H9 (cell line): ENCODE measurements at regions not wholly inside any gene's neighbourhood (a gene's known extent, or its start where the extent isn't known, plus 50 kb on each side); places are given as distances from the start of the nearest gene placed in this dataset.
A peak's percentile ranks its signal among the peaks of the same experiment; 100 is the strongest.

ENCODE experiments used
- DNase-seq: peaks from one replicate; pipeline ENCODE4 v3.0.0-alpha.2; 2017
- H2AFZ ChIP-seq: one replicate; pipeline ENCODE4 v1.6.1; 2013; ENCODE audit warnings: mild to moderate bottlenecking, low read length, control low read depth, moderate library complexity
- H2AK5ac ChIP-seq: 2 replicates; pipeline ENCODE4 v1.6.1; 2013; ENCODE audit warnings: low read length, control low read depth, mixed read lengths; ENCODE audit not compliant: insufficient read length
- H2BK120ac ChIP-seq: one replicate; pipeline ENCODE4 v1.6.1; 2013; ENCODE audit warnings: low read depth, mild to moderate bottlenecking, low read length, control low read depth, inconsistent platforms; ENCODE audit not compliant: poor library complexity, severe bottlenecking
- H2BK12ac ChIP-seq: 2 replicates; pipeline ENCODE4 v1.6.1; 2013; ENCODE audit warnings: low read length, control low read depth, mixed read lengths, low read depth; ENCODE audit not compliant: insufficient read length
- H2BK15ac ChIP-seq: 2 replicates; pipeline ENCODE4 v1.6.1; 2013; ENCODE audit warnings: low read depth, low read length, control low read depth
- H2BK20ac ChIP-seq: one replicate; pipeline ENCODE4 v1.6.1; 2013; ENCODE audit warnings: low read depth, mild to moderate bottlenecking, low read length, control low read depth, inconsistent platforms; ENCODE audit not compliant: poor library complexity, severe bottlenecking
- H2BK5ac ChIP-seq: 2 replicates; pipeline ENCODE4 v1.6.1; 2013; ENCODE audit warnings: low read length, control low read depth, mixed read lengths; ENCODE audit not compliant: insufficient read length
- H3K14ac ChIP-seq: 2 replicates; pipeline ENCODE4 v1.6.1; 2013; ENCODE audit warnings: low read length, control low read depth; ENCODE audit not compliant: insufficient read depth
- H3K18ac ChIP-seq: 2 replicates; pipeline ENCODE4 v1.6.1; 2013; ENCODE audit warnings: low read depth, mild to moderate bottlenecking, mixed read lengths, low read length, control low read depth; ENCODE audit not compliant: insufficient read length
- H3K23ac ChIP-seq: 2 replicates; pipeline ENCODE4 v1.6.1; 2013; ENCODE audit warnings: low read length, control low read depth, mixed read lengths, low read depth; ENCODE audit not compliant: insufficient read length
- H3K23me2 ChIP-seq: 2 replicates; pipeline ENCODE4 v1.6.1; 2013; ENCODE audit warnings: low read depth, mild to moderate bottlenecking, mixed read lengths, low read length, control low read depth; ENCODE audit not compliant: insufficient read length, poor library complexity, severe bottlenecking
- H3K27ac ChIP-seq: 2 replicates; pipeline ENCODE4 v1.5.1; 2013; ENCODE audit warnings: low read length, control low read depth, mixed read lengths, low read depth; ENCODE audit not compliant: insufficient read length
- H3K27me3 ChIP-seq: 2 replicates; pipeline ENCODE4 v1.6.1; 2013; ENCODE audit warnings: low read length, control low read depth, inconsistent platforms; ENCODE audit not compliant: insufficient read depth
- H3K4ac ChIP-seq: 2 replicates; pipeline ENCODE4 v1.6.1; 2013; ENCODE audit warnings: low read depth, mild to moderate bottlenecking, control low read depth, inconsistent platforms, low read length, moderate library complexity
- H3K4me1 ChIP-seq: 2 replicates; pipeline ENCODE4 v1.6.1; 2013; ENCODE audit warnings: low read length, control low read depth, inconsistent platforms; ENCODE audit not compliant: insufficient read depth
- H3K4me2 ChIP-seq: 2 replicates; pipeline ENCODE4 v1.6.1; 2013; ENCODE audit warnings: low read length, control low read depth, mixed read lengths; ENCODE audit not compliant: insufficient read length, insufficient read depth
- H3K56ac ChIP-seq: 2 replicates; pipeline ENCODE4 v1.6.1; 2013; ENCODE audit warnings: low read depth, mild to moderate bottlenecking, mixed read lengths, low read length, control low read depth; ENCODE audit not compliant: insufficient read length
- H3K79me1 ChIP-seq: 2 replicates; pipeline ENCODE4 v1.6.1; 2013; ENCODE audit warnings: low read depth, mild to moderate bottlenecking, moderate library complexity, low read length, control low read depth, inconsistent platforms; ENCODE audit not compliant: insufficient read depth, poor library complexity, severe bottlenecking
- H3K79me2 ChIP-seq: 2 replicates; pipeline ENCODE4 v1.6.1; 2013; ENCODE audit warnings: low read length, control low read depth, inconsistent platforms; ENCODE audit not compliant: insufficient read depth
- H3K9ac ChIP-seq: 2 replicates; pipeline ENCODE4 v1.6.1; 2013; ENCODE audit warnings: low read length, control low read depth, mixed read lengths; ENCODE audit not compliant: insufficient read length; ENCODE audit errors: extremely low read depth
- H3K9me3 ChIP-seq: one replicate; pipeline ENCODE4 v1.6.1; 2013; ENCODE audit warnings: low read depth, low read length, inconsistent platforms; ENCODE audit not compliant: control insufficient read depth
- H3T11ph ChIP-seq: one replicate; pipeline ENCODE4 v1.6.1; 2013; ENCODE audit warnings: mild to moderate bottlenecking, low read length, control low read depth, inconsistent platforms
- H4K20me1 ChIP-seq: one replicate; pipeline ENCODE4 v1.6.1; 2013; ENCODE audit not compliant: control insufficient read depth, insufficient read length, insufficient read depth
- H4K5ac ChIP-seq: 2 replicates; pipeline ENCODE4 v1.6.1; 2013; ENCODE audit warnings: low read depth, mild to moderate bottlenecking, mixed read lengths, low read length, control low read depth; ENCODE audit not compliant: insufficient read length
- H4K8ac ChIP-seq: replicated peaks from 2 replicates; pipeline ENCODE4 v1.6.1; 2013; ENCODE audit warnings: low read length, control low read depth, mixed read lengths, low read depth; ENCODE audit not compliant: insufficient read length
- H4K91ac ChIP-seq: 2 replicates; pipeline ENCODE4 v1.6.1; 2013; ENCODE audit warnings: low read depth, mild to moderate bottlenecking, moderate library complexity, mixed read lengths, low read length, control low read depth; ENCODE audit not compliant: insufficient read length
- H3K27ac Mint-ChIP-seq, 3 experiments: 2 replicates in 2 of 3; 3 replicates in 1 of 3; pipeline ENCODE4 v1.8.0; 2020 to 2021; ENCODE audit warnings: mixed read lengths in 3 of 3, mild to moderate bottlenecking in 1 of 3, moderate library complexity in 1 of 3
- H3K27me3 Mint-ChIP-seq: 2 replicates; pipeline ENCODE4 v1.8.0; 2021; ENCODE audit warnings: low read depth, mild to moderate bottlenecking, moderate library complexity, mixed read lengths
- H3K36me3 Mint-ChIP-seq, 3 experiments: 2 replicates in 2 of 3; 3 replicates in 1 of 3; pipeline ENCODE4 v1.8.0; 2020 to 2021; ENCODE audit warnings: low read depth in 3 of 3, mixed read lengths in 3 of 3; ENCODE audit not compliant: insufficient read depth in 1 of 3
- H3K4me1 Mint-ChIP-seq, 2 experiments: 2 replicates each; pipeline ENCODE4 v1.8.0; 2020; ENCODE audit warnings: mixed read lengths in 2 of 2
- H3K4me3 Mint-ChIP-seq, 2 experiments: 2 replicates in 1 of 2; 3 replicates in 1 of 2; pipeline ENCODE4 v1.8.0; 2020 to 2021; ENCODE audit warnings: mild to moderate bottlenecking in 2 of 2, mixed read lengths in 2 of 2, moderate library complexity in 1 of 2
- H3K9me3 Mint-ChIP-seq, 2 experiments: 2 replicates in 1 of 2; 3 replicates in 1 of 2; pipeline ENCODE4 v1.8.0; 2020; ENCODE audit warnings: mild to moderate bottlenecking in 2 of 2, mixed read lengths in 2 of 2, moderate library complexity in 1 of 2
- WGBS: extraction: QIAGEN DNeasy Blood & Tissue Kit; methylation state at CpG from one replicate; pipeline ENCODE4 v1.1.7; 2013; ENCODE audit warnings: missing lambda C conversion rate, low lambda C conversion rate, mixed read lengths; ENCODE audit not compliant: insufficient read length; ENCODE audit errors: extremely low coverage; 5-methylcytosine and 5-hydroxymethylcytosine counted together
- TF ChIP-seq, protein P1 (sequence below): fragments of 200-600 bp; sonication (generic); conservative IDR thresholded peaks from 3 replicates; pipeline ENCODE4 v1.8.0; 2021; ENCODE audit warnings: antibody characterized with exemption, mild to moderate bottlenecking

DNA sequence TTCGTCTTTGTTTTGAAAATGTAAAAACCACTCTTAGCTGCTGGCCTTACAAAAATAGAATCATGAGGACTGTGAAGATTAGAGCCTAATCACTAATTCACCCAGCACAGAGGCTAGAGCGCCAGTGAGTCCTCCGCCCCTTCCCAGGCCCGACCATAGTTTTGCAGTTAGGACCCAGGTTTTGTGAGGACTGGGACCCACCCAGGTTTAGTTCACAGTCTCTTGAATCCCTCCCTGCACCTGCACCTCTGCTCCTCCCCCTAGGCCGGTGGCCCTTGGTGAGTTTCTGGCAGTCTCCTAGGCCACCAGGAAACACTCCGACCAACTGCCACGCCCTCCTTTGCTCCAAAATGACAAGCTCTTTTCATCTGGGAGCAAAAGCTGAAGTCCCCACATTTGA lies 136.0 kb upstream of the CCDC54 start:
- no peak overlapping the region for H3K4ac ChIP-seq
- H3K27ac ChIP-seq, result no peak overlapping the region
- H3K27me3 ChIP-seq, result no peaks in the 10 kb centered on the region
- H3K23me2 ChIP-seq, result peaks cover 14% of the 10 kb centered on the region
- H3K4me2 ChIP-seq, result peak overlapping the region; percentile 100
- no peak overlapping the region for H3T11ph ChIP-seq
- Mint-ChIP-seq H3K4me1 (peaks cover 7 to 11% of the 10 kb centered on the region in 2 experiments), H3K9me3 (no peaks in the 10 kb centered on the region; a peak in 1 of 5 replicates), H3K36me3 (no peaks in the 10 kb centered on the region), H3K27me3 (peaks cover 12% of the 10 kb centered on the region), H3K4me3 (peak overlapping the region; percentile 86 to 87), H3K27ac (no peak overlapping the region)
- no CpG with 5 or more reads among the region's 7 CpGs for WGBS
- H3K4me1 ChIP-seq, result no peaks in the 10 kb centered on the region
- DNase-seq, result peak; percentile 51
- no peak overlapping the region for H3K14ac ChIP-seq
- H3K9ac ChIP-seq, result no peak overlapping the region
- H2AFZ ChIP-seq, result peak overlapping the region; percentile 83
- no peak overlapping the region for H4K91ac ChIP-seq
- H2AK5ac ChIP-seq, result no peak overlapping the region
- no peaks in the 10 kb centered on the region for H3K9me3 ChIP-seq
- H2BK5ac ChIP-seq, result no peak overlapping the region
- H3K23ac ChIP-seq, result no peak overlapping the region
- TF ChIP-seq, protein P1, sequence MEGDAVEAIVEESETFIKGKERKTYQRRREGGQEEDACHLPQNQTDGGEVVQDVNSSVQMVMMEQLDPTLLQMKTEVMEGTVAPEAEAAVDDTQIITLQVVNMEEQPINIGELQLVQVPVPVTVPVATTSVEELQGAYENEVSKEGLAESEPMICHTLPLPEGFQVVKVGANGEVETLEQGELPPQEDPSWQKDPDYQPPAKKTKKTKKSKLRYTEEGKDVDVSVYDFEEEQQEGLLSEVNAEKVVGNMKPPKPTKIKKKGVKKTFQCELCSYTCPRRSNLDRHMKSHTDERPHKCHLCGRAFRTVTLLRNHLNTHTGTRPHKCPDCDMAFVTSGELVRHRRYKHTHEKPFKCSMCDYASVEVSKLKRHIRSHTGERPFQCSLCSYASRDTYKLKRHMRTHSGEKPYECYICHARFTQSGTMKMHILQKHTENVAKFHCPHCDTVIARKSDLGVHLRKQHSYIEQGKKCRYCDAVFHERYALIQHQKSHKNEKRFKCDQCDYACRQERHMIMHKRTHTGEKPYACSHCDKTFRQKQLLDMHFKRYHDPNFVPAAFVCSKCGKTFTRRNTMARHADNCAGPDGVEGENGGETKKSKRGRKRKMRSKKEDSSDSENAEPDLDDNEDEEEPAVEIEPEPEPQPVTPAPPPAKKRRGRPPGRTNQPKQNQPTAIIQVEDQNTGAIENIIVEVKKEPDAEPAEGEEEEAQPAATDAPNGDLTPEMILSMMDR, result no peak
- H4K8ac ChIP-seq, result no peak overlapping the region
- no peak overlapping the region for H2BK15ac ChIP-seq
- no peak overlapping the region for H2BK20ac ChIP-seq
- no peak overlapping the region for H2BK12ac ChIP-seq
- H3K18ac ChIP-seq, result no peak overlapping the region
- H3K79me1 ChIP-seq, result no peaks in the 10 kb centered on the region
- H3K56ac ChIP-seq, result no peak overlapping the region
- H3K79me2 ChIP-seq, result no peaks in the 10 kb centered on the region
- H4K20me1 ChIP-seq, result no peaks in the 10 kb centered on the region
- no peak overlapping the region for H4K5ac ChIP-seq
- H2BK120ac ChIP-seq, result no peak overlapping the region
